ENCODE measurements at regions not wholly inside any gene's neighbourhood (a gene's known extent, or its start where the extent isn't known, plus 50 kb on each side); places are given as distances from the start of the nearest gene placed in this dataset.

GRCh38 chr5:117473165-117473564 lies 898.5 kb upstream of the SEMA6A start:
- TF ChIP-seq CTCF (IDR thresholded peaks at IDR 0.05; ENCODE audit: low read depth, low read length): no peak
- TF ChIP-seq EZH2phosphoT487 (IDR thresholded peaks at IDR 0.05; ENCODE audit: low read depth): no peak

Measured in OCI-LY3 (cell line).